GM23248 (cell line): ENCODE measurements at regions not wholly inside any gene's neighbourhood (a gene's known extent, or its start where the extent isn't known, plus 50 kb on each side); places are given as distances from the start of the nearest gene placed in this dataset.

Experiments
- DNase-seq: peaks from one replicate; pipeline ENCODE4 v3.0.0-alpha.2; 2015
- H2AFZ ChIP-seq: fragments of 200-600 bp; sonication (generic); 2 replicates; pipeline ENCODE4 v1.6.1; 2016; ENCODE audit warnings: antibody characterized with exemption
- H3F3A ChIP-seq: fragments of 200-600 bp; sonication (generic); 2 replicates; pipeline ENCODE4 v1.6.1; 2016; ENCODE audit warnings: mild to moderate bottlenecking, antibody characterized with exemption, mixed run types; ENCODE audit not compliant: insufficient read depth
- H3K27ac ChIP-seq: fragments of 200-600 bp; sonication (generic); 2 replicates; pipeline ENCODE4 v1.5.1; 2016; ENCODE audit warnings: mild to moderate bottlenecking
- H3K27me3 ChIP-seq: fragments of 200-600 bp; sonication (generic); replicated peaks from 2 replicates; pipeline ENCODE4 v1.6.1; 2016; ENCODE audit warnings: mild to moderate bottlenecking; ENCODE audit not compliant: insufficient read depth
- H3K36me3 ChIP-seq: fragments of 200-600 bp; sonication (generic); 2 replicates; pipeline ENCODE4 v1.6.1; 2016; ENCODE audit warnings: low read depth, mild to moderate bottlenecking
- H3K4me1 ChIP-seq: fragments of 200-600 bp; sonication (generic); 2 replicates; pipeline ENCODE4 v1.6.1; 2016; ENCODE audit warnings: mild to moderate bottlenecking; ENCODE audit not compliant: insufficient read depth
- H3K4me2 ChIP-seq: fragments of 200-600 bp; sonication (generic); one replicate; pipeline ENCODE4 v1.6.1; 2016; ENCODE audit warnings: mild to moderate bottlenecking; ENCODE audit not compliant: unreplicated experiment
- H3K4me3 ChIP-seq: fragments of 200-600 bp; sonication (generic); 2 replicates; pipeline ENCODE4 v1.5.1; 2016; ENCODE audit warnings: mild to moderate bottlenecking
- H3K79me2 ChIP-seq: fragments of 200-600 bp; sonication (generic); 2 replicates; pipeline ENCODE4 v1.6.1; 2016; ENCODE audit warnings: mild to moderate bottlenecking; ENCODE audit not compliant: insufficient read depth
- H3K9ac ChIP-seq: fragments of 200-600 bp; sonication (generic); 2 replicates; pipeline ENCODE4 v1.6.1; 2016; ENCODE audit warnings: mild to moderate bottlenecking
- H3K9me2 ChIP-seq: fragments of 200-600 bp; sonication (generic); 2 replicates; pipeline ENCODE4 v1.6.1; 2016; ENCODE audit warnings: mixed run types, mild to moderate bottlenecking, moderate library complexity; ENCODE audit not compliant: insufficient read depth
- H3K9me3 ChIP-seq: fragments of 200-600 bp; sonication (generic); one replicate; pipeline ENCODE4 v1.6.1; 2017; ENCODE audit warnings: low read depth
- H4K20me1 ChIP-seq: fragments of 200-600 bp; sonication (generic); 2 replicates; pipeline ENCODE4 v1.6.0; 2016; ENCODE audit not compliant: insufficient read depth
- EZH2 ChIP-seq: fragments of 200-600 bp; sonication (generic); IDR thresholded peaks from 2 replicates; pipeline ENCODE4 v1.6.1; 2018; ENCODE audit warnings: antibody characterized with exemption, mild to moderate bottlenecking; ENCODE audit not compliant: insufficient read depth, poor library complexity, severe bottlenecking
- EZH2phosphoT487 ChIP-seq: fragments of 200-600 bp; sonication (generic); IDR thresholded peaks from 2 replicates; pipeline ENCODE4 v1.6.1; 2018; ENCODE audit warnings: antibody characterized with exemption, moderate library complexity, mild to moderate bottlenecking, low read depth; ENCODE audit not compliant: insufficient read depth
- WGBS, 2 experiments: methylation state at CpG; one replicate each; pipeline ENCODE4 v1.1.6; 2015 to 2017; ENCODE audit warnings: low lambda C conversion rate in 2 of 2, low coverage in 1 of 2; ENCODE audit errors: missing lambda C conversion rate in 2 of 2; 5-methylcytosine and 5-hydroxymethylcytosine counted together
- in situ Hi-C: fragments of 300-500 bp; cut with MboI; formaldehyde crosslinking; loops from 2 replicates; pipeline ENCODE4 v1.15.0; 2020

DNA sequence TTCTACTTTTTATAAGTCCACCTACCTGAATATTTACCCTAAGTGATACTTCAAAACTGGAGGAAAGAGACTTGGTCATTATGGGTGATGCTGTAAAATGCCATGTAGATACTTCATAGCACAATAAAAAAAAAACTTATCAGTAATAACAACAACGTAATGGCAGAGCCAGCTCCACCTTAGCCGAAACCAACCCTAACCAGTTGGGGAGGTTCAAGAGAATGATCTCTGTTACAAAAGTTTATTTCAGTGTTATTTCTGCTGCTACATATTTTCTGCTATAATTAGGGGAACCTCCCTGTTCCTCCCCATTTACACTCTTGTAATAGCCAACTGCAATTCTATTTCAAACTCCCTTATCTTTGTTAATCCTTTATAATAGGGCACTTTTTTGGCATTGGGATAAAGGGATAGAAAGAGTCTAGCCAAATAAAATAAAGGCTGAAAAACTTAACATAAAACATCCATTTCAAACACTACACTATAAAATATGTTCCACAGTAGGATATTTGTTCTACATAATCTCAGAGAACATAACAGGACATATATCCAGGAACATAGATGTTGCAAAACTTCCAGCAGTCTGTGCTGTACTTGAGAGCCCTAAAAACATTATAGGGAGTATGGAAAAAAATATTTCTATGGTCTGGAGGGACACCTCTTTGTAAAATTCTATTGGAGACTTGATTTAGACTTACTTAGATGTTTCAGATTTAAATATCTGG is 138.7 kb upstream of the POF1B start:
- Histone ChIP-seq H3K4me2 (no peak overlapping the region), H3F3A (no peaks in the 10 kb centered on the region), H3K36me3 (no peaks in the 10 kb centered on the region), H4K20me1 (no peaks in the 10 kb centered on the region), H3K9me2 (no peaks in the 10 kb centered on the region), H3K9ac (no peak overlapping the region), H3K4me3 (no peak overlapping the region), H3K9me3 (no peaks in the 10 kb centered on the region), H3K27ac (no peak overlapping the region), H3K4me1 (no peaks in the 10 kb centered on the region), H2AFZ (no peak overlapping the region), H3K27me3 (no peaks in the 10 kb centered on the region), H3K79me2 (no peaks in the 10 kb centered on the region)
- no peak for DNase-seq
- in situ Hi-C loops: no loop called here
- 5 to 17% methylated on average over 2 of the region's 2 CpGs for WGBS, 2 experiments
- TF ChIP-seq EZH2phosphoT487 (no peak), EZH2 (no peak)

DNA sequence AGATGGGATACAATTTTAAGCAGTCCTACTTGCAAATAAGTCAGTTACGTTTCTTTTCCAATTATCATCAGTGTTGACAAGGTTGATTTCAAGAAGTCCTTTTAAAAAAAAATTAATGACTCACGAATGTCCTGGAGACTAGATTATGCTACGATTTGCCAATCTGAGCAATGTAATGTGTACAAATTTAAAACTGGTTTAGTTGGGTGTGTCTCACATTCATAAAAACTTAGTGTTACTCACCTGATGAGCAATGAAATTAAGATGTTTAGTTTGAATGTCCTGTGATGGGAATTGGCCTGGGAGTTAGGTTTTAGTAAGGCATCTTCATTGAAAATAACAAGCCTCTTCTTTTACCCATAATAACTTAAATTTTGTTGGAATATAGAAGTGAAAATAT is 136.7 kb upstream of the POF1B start:
- no peak for TF ChIP-seq EZH2phosphoT487
- TF ChIP-seq EZH2: no peak
- WGBS, 2 experiments: 3 to 6% methylated on average over 3 of the region's 3 CpGs
- Histone ChIP-seq H3K79me2 (no peaks in the 10 kb centered on the region), H2AFZ (no peak overlapping the region), H3K27me3 (no peaks in the 10 kb centered on the region), H3K9ac (no peak overlapping the region), H3K4me3 (no peak overlapping the region), H3K4me2 (no peak overlapping the region), H3K27ac (no peak overlapping the region), H4K20me1 (no peaks in the 10 kb centered on the region), H3K4me1 (no peaks in the 10 kb centered on the region), H3K9me3 (no peaks in the 10 kb centered on the region), H3K9me2 (no peaks in the 10 kb centered on the region), H3K36me3 (no peaks in the 10 kb centered on the region), H3F3A (no peaks in the 10 kb centered on the region)
- in situ Hi-C loops: no loop called here
- DNase-seq: no peak

DNA sequence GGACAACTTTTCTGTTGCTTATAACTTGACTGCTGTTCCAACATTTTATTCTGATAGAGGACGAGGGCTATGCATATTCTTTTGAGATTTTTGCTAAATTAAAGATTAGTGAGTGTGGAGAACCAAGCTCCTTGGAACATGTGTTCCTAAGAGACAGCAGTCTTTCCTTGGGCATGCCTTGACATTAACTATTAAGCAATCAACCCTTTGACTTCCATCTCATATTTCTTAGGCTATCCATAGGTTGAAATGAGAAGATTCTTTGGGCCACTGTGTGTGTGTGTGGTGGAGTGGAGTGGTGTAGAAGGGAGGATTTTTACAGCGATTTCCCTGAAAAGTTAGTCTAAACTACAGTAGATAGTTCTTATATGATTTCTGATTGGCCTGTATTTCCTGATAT is 127.4 kb upstream of the POF1B start:
- no peaks in the 10 kb centered on the region for H3K79me2 ChIP-seq
- H3K4me2 ChIP-seq: no peak overlapping the region
- no peak overlapping the region for H2AFZ ChIP-seq
- H3K9me3 ChIP-seq: no peaks in the 10 kb centered on the region
- no peaks in the 10 kb centered on the region for H3K36me3 ChIP-seq
- no peak overlapping the region for H3K9ac ChIP-seq
- H3K27ac ChIP-seq: no peak overlapping the region
- no peaks in the 10 kb centered on the region for H3K4me1 ChIP-seq
- in situ Hi-C loops: no loop called here
- 10 to 18% methylated on average over 2 of the region's 2 CpGs for WGBS, 2 experiments
- no peaks in the 10 kb centered on the region for H3K9me2 ChIP-seq
- H3F3A ChIP-seq: no peaks in the 10 kb centered on the region
- no peak overlapping the region for H3K4me3 ChIP-seq
- no peaks in the 10 kb centered on the region for H4K20me1 ChIP-seq
- DNase-seq: no peak
- H3K27me3 ChIP-seq: no peaks in the 10 kb centered on the region
- TF ChIP-seq EZH2 (no peak), EZH2phosphoT487 (no peak)

DNA sequence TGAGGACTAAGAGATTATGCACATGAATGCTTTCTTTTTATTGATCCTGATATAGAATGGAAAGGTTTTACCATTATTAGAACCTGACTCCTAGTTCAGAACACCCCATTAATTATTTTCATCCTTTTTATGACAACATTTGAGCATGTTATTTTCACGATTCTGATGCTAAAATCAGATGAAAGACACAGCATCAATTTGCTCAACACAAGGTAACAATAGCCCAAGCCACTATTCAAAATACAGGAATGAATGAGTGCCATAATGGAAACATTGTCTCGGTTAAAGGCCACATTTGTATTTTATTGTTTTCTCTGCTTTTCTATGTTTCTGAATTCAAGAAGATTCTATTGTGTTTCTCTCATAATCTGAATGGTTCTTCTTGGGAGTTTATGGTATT is 126.3 kb upstream of the POF1B start:
- H2AFZ ChIP-seq: no peak overlapping the region
- in situ Hi-C loops: no loop called here
- no peak for TF ChIP-seq EZH2
- TF ChIP-seq EZH2phosphoT487: no peak

More for the DNA sequence above, 126.3 kb upstream of the POF1B start:
- H4K20me1 ChIP-seq: no peaks in the 10 kb centered on the region
- no peaks in the 10 kb centered on the region for H3K36me3 ChIP-seq
- no peak overlapping the region for H3K27ac ChIP-seq
- 5 to 13% methylated on average over 2 of the region's 2 CpGs for WGBS, 2 experiments
- no peaks in the 10 kb centered on the region for H3K9me2 ChIP-seq
- no peak overlapping the region for H3K4me3 ChIP-seq
- H3F3A ChIP-seq: no peaks in the 10 kb centered on the region
- no peaks in the 10 kb centered on the region for H3K4me1 ChIP-seq
- no peaks in the 10 kb centered on the region for H3K79me2 ChIP-seq
- DNase-seq: no peak
- H3K9me3 ChIP-seq: no peaks in the 10 kb centered on the region
- H3K27me3 ChIP-seq: no peaks in the 10 kb centered on the region
- no peak overlapping the region for H3K9ac ChIP-seq
- no peak overlapping the region for H3K4me2 ChIP-seq
